OCI-LY7 (cell line): ENCODE measurements at regions not wholly inside any gene's neighbourhood (a gene's known extent, or its start where the extent isn't known, plus 50 kb on each side); places are given as distances from the start of the nearest gene placed in this dataset.

ENCODE experiments used
- BruUV-seq: library from RNA; stranded (reverse); fragments of 400-500 nt; replicated peaks from 2 replicates; lab custom pipeline; 2021; lab: Mats Ljungman, UMichigan
- CTCF ChIA-PET: fragments of 300-600 bp; sonication (Branson Sonifier 250); formaldehyde crosslinking; loops from one replicate; lab custom pipeline; 2022; ENCODE audit warnings: antibody characterized with exemption; ENCODE audit not compliant: unreplicated experiment; lab: Charles Lee
- POLR2A ChIA-PET: fragments of 300-600 bp; sonication (Branson Sonifier 250); formaldehyde crosslinking; loops from one replicate; lab custom pipeline; 2022; ENCODE audit warnings: antibody characterized with exemption; lab: Charles Lee
- DNase-seq: peaks from one replicate; pipeline ENCODE4 v3.0.0-alpha.2; 2015; ENCODE audit warnings: low spot score
- H2AFZ ChIP-seq: fragments of 200-600 bp; sonication (generic), shearing (Covaris generic); 2 replicates; pipeline ENCODE4 v1.6.1; 2014; ENCODE audit warnings: mild to moderate bottlenecking, antibody characterized with exemption, low read length, moderate library complexity
- H3K27ac ChIP-seq: fragments of 200-600 bp; sonication (generic); 2 replicates; pipeline ENCODE4 v1.5.1; 2014; ENCODE audit warnings: mixed run types, low read depth, mild to moderate bottlenecking, moderate library complexity, low read length, inconsistent platforms; ENCODE audit not compliant: poor library complexity, severe bottlenecking
- H3K36me3 ChIP-seq: fragments of 200-600 bp; sonication (generic); 2 replicates; pipeline ENCODE4 v1.6.1; 2014; ENCODE audit warnings: mild to moderate bottlenecking, antibody characterized with exemption, low read length, moderate library complexity, mixed read lengths; ENCODE audit not compliant: insufficient read depth
- H3K4me1 ChIP-seq: fragments of 200-600 bp; sonication (generic); 2 replicates; pipeline ENCODE4 v1.5.1; 2014; ENCODE audit warnings: mild to moderate bottlenecking, low read length; ENCODE audit not compliant: insufficient read depth, poor library complexity, severe bottlenecking
- H3K4me2 ChIP-seq: fragments of 200-600 bp; sonication (generic); 2 replicates; pipeline ENCODE4 v1.6.1; 2014; ENCODE audit warnings: mild to moderate bottlenecking, low read length
- H3K4me3 ChIP-seq: fragments of 200-600 bp; sonication (generic); 2 replicates; pipeline ENCODE4 v1.5.1; 2014; ENCODE audit warnings: mild to moderate bottlenecking, low read depth, low read length; ENCODE audit not compliant: poor library complexity, severe bottlenecking
- H3K79me2 ChIP-seq: fragments of 200-600 bp; sonication (generic); 2 replicates; pipeline ENCODE4 v1.6.1; 2016; ENCODE audit warnings: low read depth, mild to moderate bottlenecking, low read length, moderate library complexity, mixed read lengths; ENCODE audit not compliant: insufficient read depth
- H3K9me2 ChIP-seq: fragments of 200-600 bp; sonication (generic); 2 replicates; pipeline ENCODE4 v1.6.1; 2016; ENCODE audit warnings: mild to moderate bottlenecking, low read length, mixed read lengths; ENCODE audit not compliant: insufficient read depth
- H3K9me3 ChIP-seq: fragments of 200-600 bp; sonication (generic); 2 replicates; pipeline ENCODE4 v1.6.1; 2014; ENCODE audit warnings: mild to moderate bottlenecking, mixed run types, low read length, mixed read lengths
- H4K20me1 ChIP-seq: fragments of 200-600 bp; sonication (generic); 2 replicates; pipeline ENCODE4 v1.6.1; 2014; ENCODE audit warnings: mild to moderate bottlenecking, antibody characterized with exemption, low read length, moderate library complexity, mixed read lengths; ENCODE audit not compliant: insufficient read depth
- EZH2phosphoT487 ChIP-seq: fragments of 200-600 bp; sonication (generic); IDR thresholded peaks from 2 replicates; pipeline ENCODE4 v1.6.1; 2018; ENCODE audit warnings: low read depth, borderline replicate concordance, mild to moderate bottlenecking, mixed run types, antibody characterized with exemption, low read length, moderate library complexity, mixed read lengths
- intact Hi-C: fragments of 100-400 bp; cut with micrococcal nuclease; formaldehyde crosslinking; loops from one replicate; pipeline ENCODE4 v1.10.0; 2022; ENCODE audit not compliant: unreplicated experiment
- TF ChIP-seq, protein P1 (sequence below): fragments of 200-600 bp; sonication (generic); conservative IDR thresholded peaks from 2 replicates; pipeline ENCODE4 v1.5.1; 2014; ENCODE audit warnings: mild to moderate bottlenecking, antibody characterized with exemption, low read length, moderate library complexity, mixed read lengths

DNA sequence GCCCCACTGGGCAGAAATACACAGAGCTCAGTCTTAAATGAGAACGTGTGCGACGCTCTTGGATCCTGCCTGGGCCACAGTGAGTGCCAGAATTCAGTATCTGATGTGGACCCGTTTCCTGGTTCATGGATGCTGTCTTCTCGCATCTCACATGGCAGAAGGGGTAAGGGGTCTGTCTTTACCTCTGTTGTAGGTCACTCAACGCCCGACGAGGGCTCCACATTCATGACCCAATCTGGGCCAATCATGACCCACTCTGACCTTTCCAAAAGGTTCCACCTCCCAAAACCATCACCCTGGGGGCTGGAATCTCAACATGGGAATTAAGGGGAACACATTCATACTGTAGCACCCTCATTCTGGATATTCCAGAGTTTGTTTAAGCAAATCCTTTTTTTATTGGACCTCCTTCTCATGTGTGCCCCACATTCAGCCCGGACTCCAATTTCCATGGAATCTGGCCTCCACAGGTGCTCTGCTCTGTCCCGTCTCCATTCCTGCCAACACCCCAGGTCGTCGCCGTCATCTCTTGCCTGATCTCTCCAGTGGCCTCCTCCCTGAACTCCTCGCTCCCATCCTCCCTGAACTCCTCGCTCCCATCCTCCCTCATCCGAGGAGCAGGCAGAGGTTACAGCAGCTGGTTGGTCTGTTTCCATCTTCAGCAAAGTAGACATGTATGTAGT is 78.9 kb upstream of the OTOS start:
- Histone ChIP-seq H4K20me1 (no peaks in the 10 kb centered on the region), H3K27ac (no peak overlapping the region), H3K9me3 (no peaks in the 10 kb centered on the region), H3K4me3 (no peak overlapping the region), H3K79me2 (no peaks in the 10 kb centered on the region), H2AFZ (no peak overlapping the region), H3K4me1 (no peaks in the 10 kb centered on the region), H3K4me2 (no peak overlapping the region), H3K9me2 (no peaks in the 10 kb centered on the region), H3K36me3 (no peaks in the 10 kb centered on the region)
- intact Hi-C loops, result no loop called here
- DNase-seq, result no peak
- BruUV-seq, result no TSS peak
- no peak for TF ChIP-seq EZH2phosphoT487
- TF ChIP-seq, protein P1, sequence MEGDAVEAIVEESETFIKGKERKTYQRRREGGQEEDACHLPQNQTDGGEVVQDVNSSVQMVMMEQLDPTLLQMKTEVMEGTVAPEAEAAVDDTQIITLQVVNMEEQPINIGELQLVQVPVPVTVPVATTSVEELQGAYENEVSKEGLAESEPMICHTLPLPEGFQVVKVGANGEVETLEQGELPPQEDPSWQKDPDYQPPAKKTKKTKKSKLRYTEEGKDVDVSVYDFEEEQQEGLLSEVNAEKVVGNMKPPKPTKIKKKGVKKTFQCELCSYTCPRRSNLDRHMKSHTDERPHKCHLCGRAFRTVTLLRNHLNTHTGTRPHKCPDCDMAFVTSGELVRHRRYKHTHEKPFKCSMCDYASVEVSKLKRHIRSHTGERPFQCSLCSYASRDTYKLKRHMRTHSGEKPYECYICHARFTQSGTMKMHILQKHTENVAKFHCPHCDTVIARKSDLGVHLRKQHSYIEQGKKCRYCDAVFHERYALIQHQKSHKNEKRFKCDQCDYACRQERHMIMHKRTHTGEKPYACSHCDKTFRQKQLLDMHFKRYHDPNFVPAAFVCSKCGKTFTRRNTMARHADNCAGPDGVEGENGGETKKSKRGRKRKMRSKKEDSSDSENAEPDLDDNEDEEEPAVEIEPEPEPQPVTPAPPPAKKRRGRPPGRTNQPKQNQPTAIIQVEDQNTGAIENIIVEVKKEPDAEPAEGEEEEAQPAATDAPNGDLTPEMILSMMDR, result no peak
- ChIA-PET CTCF (no interaction called here), POLR2A (no interaction called here)

DNA sequence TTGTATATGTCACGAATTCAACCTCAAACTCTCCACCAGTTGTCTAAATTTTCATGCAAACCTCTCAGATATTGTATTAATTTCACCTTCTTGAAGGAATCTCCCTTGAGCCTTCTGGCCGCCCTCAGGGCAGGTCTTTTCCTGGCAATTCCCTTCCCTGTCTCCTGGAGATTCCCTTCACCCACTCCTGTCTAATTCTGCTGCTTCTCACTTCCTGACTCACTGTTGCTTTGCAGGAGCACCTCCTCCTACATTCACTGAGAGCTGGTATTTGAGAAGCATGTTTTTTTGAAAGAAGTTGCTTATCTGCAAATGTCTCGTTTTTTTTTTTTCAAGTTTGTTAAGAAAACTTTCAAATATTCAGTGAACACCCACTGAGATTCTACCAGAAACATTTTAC is 79.9 kb upstream of the OTOS start:
- H3K27ac ChIP-seq, result no peak overlapping the region
- H3K36me3 ChIP-seq, result no peaks in the 10 kb centered on the region
- H3K4me1 ChIP-seq, result no peaks in the 10 kb centered on the region
- H2AFZ ChIP-seq, result no peak overlapping the region
- POLR2A ChIA-PET, result interaction anchor here (0.7 kb wide), 1 partner anchor 31 kb away, joined by 4 read pairs; no protein-coding TSS in a partner anchor
- H3K4me2 ChIP-seq, result no peak overlapping the region
- no peaks in the 10 kb centered on the region for H3K79me2 ChIP-seq
- H4K20me1 ChIP-seq, result no peaks in the 10 kb centered on the region
- no peaks in the 10 kb centered on the region for H3K9me2 ChIP-seq
- intact Hi-C loops, result no loop called here
- CTCF ChIA-PET, result no interaction called here
- TF ChIP-seq, protein P1, result no peak
- TF ChIP-seq EZH2phosphoT487, result no peak
- H3K4me3 ChIP-seq, result no peak overlapping the region
- H3K9me3 ChIP-seq, result no peaks in the 10 kb centered on the region
- BruUV-seq, result no TSS peak
- no peak for DNase-seq

DNA sequence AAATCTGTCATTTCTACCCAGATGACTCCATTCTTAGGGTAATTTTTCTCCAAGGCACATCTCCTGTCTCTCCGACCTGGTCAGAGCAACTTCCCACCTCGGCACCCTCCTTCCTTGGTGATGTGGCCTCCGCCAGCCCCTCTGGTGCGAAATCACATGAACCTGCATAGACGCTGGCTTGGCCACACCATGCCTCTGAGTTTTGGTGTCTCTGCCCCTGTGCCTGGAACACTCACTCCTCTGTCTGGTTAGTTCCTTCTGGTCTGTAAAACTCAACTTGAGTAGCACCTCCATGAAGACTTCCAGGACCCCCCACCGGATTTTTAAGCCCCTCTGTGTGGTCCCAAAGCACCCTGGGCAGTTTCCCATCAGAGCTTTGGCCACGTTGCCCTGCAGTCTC is 83.2 kb upstream of the OTOS start:
- Histone ChIP-seq H3K36me3 (no peaks in the 10 kb centered on the region), H2AFZ (no peak overlapping the region), H3K9me2 (no peaks in the 10 kb centered on the region), H3K79me2 (no peaks in the 10 kb centered on the region), H3K4me3 (no peak overlapping the region), H3K4me1 (no peaks in the 10 kb centered on the region), H3K9me3 (peaks cover 2% of the 10 kb centered on the region; the same call in 1 of the 2 replicates), H4K20me1 (no peaks in the 10 kb centered on the region), H3K27ac (no peak overlapping the region), H3K4me2 (no peak overlapping the region)
- BruUV-seq, result no TSS peak
- TF ChIP-seq, protein P1, result no peak
- no peak for TF ChIP-seq EZH2phosphoT487
- intact Hi-C loops, result no loop called here
- POLR2A ChIA-PET, result no interaction called here
- no peak for DNase-seq
- CTCF ChIA-PET, result no interaction called here
